ENCODE measurements at regions not wholly inside any gene's neighbourhood (a gene's known extent, or its start where the extent isn't known, plus 50 kb on each side); places are given as distances from the start of the nearest gene placed in this dataset.

DNA sequence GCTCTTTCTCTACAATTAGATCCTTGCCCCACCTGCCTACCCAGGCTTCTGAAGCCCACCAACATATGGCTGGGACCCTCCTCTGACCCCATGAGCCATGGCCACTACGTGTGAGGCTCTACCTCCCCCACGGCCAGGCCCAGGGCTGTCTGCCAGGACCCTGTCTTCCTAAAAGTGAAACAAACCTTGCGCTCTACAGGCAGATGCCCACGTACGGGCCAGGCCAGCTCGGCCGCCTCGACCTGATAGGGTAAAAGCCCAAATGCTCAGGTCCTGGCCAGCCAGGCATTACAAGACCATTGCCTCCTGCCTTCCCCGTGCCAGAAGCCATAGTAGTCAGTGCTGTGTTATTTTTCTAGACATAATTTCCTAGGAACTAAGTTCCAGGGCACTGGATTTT, 1496.4 kb downstream of the BRD1 start:
- DNase-seq (ENCODE audit: low read depth in 1 of 2, low spot score in 1 of 2): no peak
- in situ Hi-C loops (cut with HindIII; ENCODE audit: low pct_unique_long_range_greater_than_20kb, low sequenced_read_pairs): no loop called here

DNA sequence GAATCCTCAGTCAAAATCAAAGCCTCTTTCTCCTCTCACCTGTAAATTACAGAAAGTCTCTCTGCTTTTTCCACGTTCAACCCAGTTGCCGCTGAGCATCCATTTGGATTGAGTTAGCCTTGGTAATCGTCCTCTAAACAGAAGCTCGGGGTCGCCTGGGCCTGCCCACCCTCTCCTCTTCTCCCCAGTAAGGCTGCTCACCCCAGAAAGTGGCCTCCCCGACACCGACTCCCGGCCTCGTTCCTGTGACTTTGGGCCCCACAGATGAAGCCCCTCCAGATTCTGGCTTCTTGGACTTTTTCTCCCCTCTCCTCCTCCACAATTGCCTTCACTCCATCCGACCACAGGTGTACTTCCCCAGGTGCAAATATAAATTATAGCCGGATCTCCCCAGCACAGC, 1500.0 kb downstream of the BRD1 start:
- no peak for DNase-seq (ENCODE audit: low read depth in 1 of 2, low spot score in 1 of 2)
- no peak for TF ChIP-seq JUND (IDR thresholded peaks at IDR 0.05; ENCODE audit: low read depth)
- in situ Hi-C loops (cut with HindIII; ENCODE audit: low pct_unique_long_range_greater_than_20kb, low sequenced_read_pairs): no loop called here

More for the DNA sequence above, 1496.4 kb downstream of the BRD1 start:
- TF ChIP-seq JUND (IDR thresholded peaks at IDR 0.05; ENCODE audit: low read depth): no peak

DNA sequence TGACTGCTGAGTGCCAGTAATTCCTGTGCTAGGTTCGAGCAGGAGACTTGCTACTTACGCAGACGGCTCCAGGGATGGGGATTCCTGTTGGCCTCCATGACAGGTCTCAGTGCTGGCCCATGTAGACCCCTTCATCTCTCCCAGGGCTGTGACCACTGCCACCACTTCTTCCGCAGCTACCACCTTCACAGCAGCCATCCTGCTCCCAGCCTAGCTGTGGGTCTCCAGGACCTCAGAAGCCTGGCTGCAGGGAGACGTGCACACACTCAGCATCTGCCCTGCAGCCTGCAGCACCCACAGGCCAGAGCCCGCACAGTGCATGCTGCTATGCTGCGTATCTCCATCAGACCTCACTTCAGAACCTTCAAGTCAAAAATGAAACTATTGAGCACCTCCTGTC, 1503.9 kb downstream of the BRD1 start:
- in situ Hi-C loops (cut with HindIII; ENCODE audit: low pct_unique_long_range_greater_than_20kb, low sequenced_read_pairs): no loop called here
- no peak for TF ChIP-seq JUND (IDR thresholded peaks at IDR 0.05; ENCODE audit: low read depth)
- DNase-seq (ENCODE audit: low read depth in 1 of 2, low spot score in 1 of 2): no peak

DNA sequence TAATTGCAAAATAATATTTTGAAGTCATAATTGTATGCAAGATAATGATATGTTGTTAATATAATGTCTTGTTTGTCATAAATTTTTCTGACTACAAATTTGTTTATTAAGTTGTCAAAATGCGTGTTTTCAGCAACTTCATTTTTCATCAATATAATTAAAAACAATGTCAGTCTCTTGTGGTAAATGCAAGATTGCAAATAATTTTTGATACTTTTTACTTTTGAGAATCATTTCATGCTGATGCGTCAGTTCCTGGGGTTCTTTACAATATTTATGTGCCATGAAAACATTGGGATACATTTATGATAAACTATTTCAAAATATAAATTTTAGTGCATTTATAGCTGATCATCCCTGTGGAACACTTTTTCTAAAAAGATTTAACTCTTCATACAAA, 1504.8 kb downstream of the BRD1 start:
- TF ChIP-seq JUND (IDR thresholded peaks at IDR 0.05; ENCODE audit: low read depth): no peak
- in situ Hi-C loops (cut with HindIII; ENCODE audit: low pct_unique_long_range_greater_than_20kb, low sequenced_read_pairs): no loop called here

GRCh38 chr22:48321986-48322545, 1505.6 kb downstream of the BRD1 start:
- in situ Hi-C loops (cut with HindIII; ENCODE audit: low pct_unique_long_range_greater_than_20kb, low sequenced_read_pairs): no loop called here
- TF ChIP-seq JUND (IDR thresholded peaks at IDR 0.05; ENCODE audit: low read depth): no peak
- DNase-seq (ENCODE audit: low read depth in 1 of 2, low spot score in 1 of 2): no peak

More for the DNA sequence above, 1504.8 kb downstream of the BRD1 start:
- no peak for DNase-seq (ENCODE audit: low read depth in 1 of 2, low spot score in 1 of 2)

DNA sequence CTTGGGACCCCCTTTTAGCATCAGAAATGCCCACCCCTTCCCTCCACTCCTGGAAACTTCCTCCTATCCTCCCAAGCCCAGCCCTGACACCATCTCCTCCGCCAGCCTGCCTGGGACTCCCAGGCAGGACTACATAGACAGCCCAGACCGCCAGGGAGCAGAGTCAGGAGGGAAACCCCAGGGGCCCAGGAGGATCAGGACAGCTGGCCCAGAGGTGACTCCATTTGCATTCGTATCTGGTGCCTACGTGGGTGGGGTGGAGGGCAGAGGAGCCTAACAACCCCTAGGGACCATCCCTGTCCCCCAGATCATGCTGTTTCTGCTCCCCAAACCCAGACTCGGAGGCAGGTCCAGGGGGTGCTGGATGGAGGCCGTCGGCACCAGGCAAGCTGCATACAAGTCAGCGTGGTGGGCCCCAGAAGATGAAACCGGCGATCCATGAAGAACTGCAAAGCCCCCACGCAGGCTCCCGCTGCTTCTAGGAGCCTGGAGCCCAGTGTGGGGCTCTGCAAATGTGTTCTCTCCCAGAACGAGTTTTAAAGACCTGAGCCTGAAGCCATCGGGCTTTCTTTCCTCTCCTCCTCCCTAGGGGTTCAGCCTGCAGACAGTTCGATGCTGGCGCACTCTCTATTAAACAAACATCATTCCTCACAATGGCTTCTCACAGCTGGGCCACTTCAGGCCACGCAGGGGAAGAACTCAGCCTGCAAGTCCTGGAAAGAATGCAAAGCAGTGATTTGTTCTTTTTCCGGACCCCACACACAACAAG, 1506.8 kb downstream of the BRD1 start:
- no peak for TF ChIP-seq JUND (IDR thresholded peaks at IDR 0.05; ENCODE audit: low read depth)
- in situ Hi-C loops (cut with HindIII; ENCODE audit: low pct_unique_long_range_greater_than_20kb, low sequenced_read_pairs): no loop called here
- DNase-seq (ENCODE audit: low read depth in 1 of 2, low spot score in 1 of 2): no peak

DNA sequence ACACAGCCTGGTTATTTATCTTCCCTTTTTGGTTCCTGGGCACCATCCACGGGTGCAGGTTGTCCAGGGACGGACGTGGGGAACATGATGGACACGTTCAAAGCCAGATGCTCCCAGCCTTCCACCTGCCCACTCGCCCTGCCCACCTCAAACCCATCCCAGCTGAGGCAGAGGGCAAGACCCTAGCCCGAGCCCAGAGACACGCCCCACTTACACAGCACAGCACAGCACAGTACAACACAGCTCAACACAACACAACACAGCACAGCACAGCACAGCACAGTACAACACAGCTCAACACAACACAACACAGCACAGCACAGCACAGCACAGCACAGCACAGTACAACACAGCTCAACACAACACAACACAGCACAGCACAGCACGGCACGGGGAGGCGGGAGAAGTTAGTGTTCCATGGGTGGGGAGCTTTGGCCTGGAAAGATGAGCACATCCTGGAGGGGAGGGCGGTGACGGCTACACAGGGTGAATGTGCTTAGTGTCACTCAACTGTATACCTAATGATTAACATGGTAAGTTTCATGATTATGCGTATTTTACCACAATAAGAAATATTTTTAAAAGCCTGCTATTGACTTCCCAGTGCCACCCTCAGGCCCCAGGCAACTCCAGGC, 1507.5 kb downstream of the BRD1 start:
- in situ Hi-C loops (cut with HindIII; ENCODE audit: low pct_unique_long_range_greater_than_20kb, low sequenced_read_pairs): no loop called here
- DNase-seq (ENCODE audit: low read depth in 1 of 2, low spot score in 1 of 2): no peak
- no peak for TF ChIP-seq JUND (IDR thresholded peaks at IDR 0.05; ENCODE audit: low read depth)

- TF ChIP-seq JUND (IDR thresholded peaks at IDR 0.05; ENCODE audit: low read depth): no peak
- in situ Hi-C loops (cut with HindIII; ENCODE audit: low pct_unique_long_range_greater_than_20kb, low sequenced_read_pairs): no loop called here
Measured at GRCh38 chr22:48319321-48320047, 1508.2 kb downstream of the BRD1 start.

GRCh38 chr22:48318575-48319320, 1508.9 kb downstream of the BRD1 start:
- no peak for TF ChIP-seq JUND (IDR thresholded peaks at IDR 0.05; ENCODE audit: low read depth)
- in situ Hi-C loops (cut with HindIII; ENCODE audit: low pct_unique_long_range_greater_than_20kb, low sequenced_read_pairs): no loop called here

More at GRCh38 chr22:48319321-48320047, 1508.2 kb downstream of the BRD1 start:
- DNase-seq (ENCODE audit: low read depth in 1 of 2, low spot score in 1 of 2): no peak

DNA sequence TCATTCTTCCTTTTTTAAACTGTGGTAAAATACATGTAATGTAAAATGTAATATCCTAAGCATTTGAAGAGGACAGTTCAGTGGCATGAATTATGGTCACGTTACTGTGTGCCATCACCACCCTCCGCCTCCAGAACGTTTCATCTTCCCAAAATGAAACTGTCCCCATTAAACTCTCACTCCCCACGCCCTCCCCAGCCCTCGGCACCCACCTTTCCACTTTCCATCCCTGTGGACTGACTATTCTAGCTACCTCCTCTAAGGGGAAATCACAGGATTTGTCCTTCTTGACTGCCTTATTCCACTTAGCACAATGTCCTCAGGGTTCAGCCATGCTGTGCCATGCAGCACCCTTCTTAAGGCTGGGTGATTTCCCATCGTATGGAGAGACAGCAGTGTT, 1509.5 kb downstream of the BRD1 start:
- TF ChIP-seq JUND (IDR thresholded peaks at IDR 0.05; ENCODE audit: low read depth): no peak
- DNase-seq (ENCODE audit: low read depth in 1 of 2, low spot score in 1 of 2): no peak
- in situ Hi-C loops (cut with HindIII; ENCODE audit: low pct_unique_long_range_greater_than_20kb, low sequenced_read_pairs): no loop called here

More at GRCh38 chr22:48318575-48319320, 1508.9 kb downstream of the BRD1 start:
- DNase-seq (ENCODE audit: low read depth in 1 of 2, low spot score in 1 of 2): no peak

- in situ Hi-C loops (cut with HindIII; ENCODE audit: low pct_unique_long_range_greater_than_20kb, low sequenced_read_pairs): no loop called here
- no peak for DNase-seq (ENCODE audit: low read depth in 1 of 2, low spot score in 1 of 2)
- TF ChIP-seq JUND (IDR thresholded peaks at IDR 0.05; ENCODE audit: low read depth): no peak
Measured at GRCh38 chr22:48316257-48317250, 1511.1 kb downstream of the BRD1 start.
